Activated gamma-delta T cell treated with anti-CD3 and anti-CD28 coated beads, Interleukin-2, amount 50 U/mL, for 16 hours (primary cell): ENCODE measurements at regions not wholly inside any gene's neighbourhood (a gene's known extent, or its start where the extent isn't known, plus 50 kb on each side); places are given as distances from the start of the nearest gene placed in this dataset.
"Not testable (repeated sequence)": the region's sequence is repeated elsewhere in the genome, so short reads cannot be mapped to it uniquely, and the experiment has no call there.

ENCODE experiments used
- DNase-seq: peaks from one replicate; pipeline ENCODE4 v3.0.0-alpha.2; 2020; ENCODE audit warnings: low read depth

DNA sequence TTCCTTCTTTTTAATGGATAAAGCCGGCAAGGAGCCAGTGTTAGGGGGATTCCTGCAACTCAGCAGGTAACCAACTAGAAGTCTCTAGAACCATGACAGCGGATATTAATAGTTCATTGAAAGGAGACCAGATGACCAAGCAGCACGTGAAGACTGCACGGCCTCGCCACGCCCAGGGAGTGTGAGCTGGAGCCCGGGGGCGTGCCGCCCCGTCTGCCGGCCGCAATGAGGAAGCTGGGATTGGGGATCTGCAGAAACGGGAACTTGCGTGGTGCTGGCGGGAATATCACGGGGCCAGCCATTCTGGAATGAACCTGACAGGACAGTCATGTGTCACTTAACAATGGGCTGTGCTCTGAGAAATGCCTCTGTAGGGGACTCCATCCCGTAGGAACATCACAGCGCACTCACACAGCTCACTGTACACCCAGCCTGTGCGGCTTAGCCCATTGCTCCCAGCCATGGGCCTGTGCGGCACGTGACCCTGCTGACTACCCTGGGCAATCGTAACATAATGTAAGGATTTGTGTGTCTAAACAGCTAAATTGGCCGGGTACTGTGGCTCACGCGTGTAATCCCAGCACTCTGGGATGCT, 4092.8 kb upstream of the TPTE start:
- DNase-seq = not testable (repeated sequence)

GRCh38 chr21:6429924-6430323, 4091.5 kb upstream of the TPTE start:
- DNase-seq = not testable (repeated sequence)

DNA sequence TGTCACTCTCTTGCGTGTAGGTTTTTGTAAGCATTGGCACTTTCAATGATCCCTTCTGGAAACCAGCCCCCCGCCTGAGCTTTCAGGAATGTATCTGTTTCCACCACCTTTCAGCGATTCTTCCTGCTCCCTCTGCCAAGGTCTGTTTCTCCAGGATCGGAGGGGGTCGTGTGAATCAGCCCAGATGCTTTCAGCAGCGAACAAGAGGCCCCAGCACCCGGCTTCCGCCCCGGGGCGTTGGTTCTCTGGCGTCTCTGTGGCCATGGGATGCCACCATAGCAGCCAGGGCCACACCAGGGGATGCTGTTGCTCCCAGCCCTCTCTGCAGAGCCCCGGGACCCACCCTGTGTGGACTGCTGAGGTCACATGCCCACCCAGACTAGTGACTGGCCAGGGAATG, 4088.2 kb upstream of the TPTE start:
- DNase-seq = not testable (repeated sequence)

GRCh38 chr21:6436205-6436604, 4085.2 kb upstream of the TPTE start:
- DNase-seq = not testable (repeated sequence)

DNA sequence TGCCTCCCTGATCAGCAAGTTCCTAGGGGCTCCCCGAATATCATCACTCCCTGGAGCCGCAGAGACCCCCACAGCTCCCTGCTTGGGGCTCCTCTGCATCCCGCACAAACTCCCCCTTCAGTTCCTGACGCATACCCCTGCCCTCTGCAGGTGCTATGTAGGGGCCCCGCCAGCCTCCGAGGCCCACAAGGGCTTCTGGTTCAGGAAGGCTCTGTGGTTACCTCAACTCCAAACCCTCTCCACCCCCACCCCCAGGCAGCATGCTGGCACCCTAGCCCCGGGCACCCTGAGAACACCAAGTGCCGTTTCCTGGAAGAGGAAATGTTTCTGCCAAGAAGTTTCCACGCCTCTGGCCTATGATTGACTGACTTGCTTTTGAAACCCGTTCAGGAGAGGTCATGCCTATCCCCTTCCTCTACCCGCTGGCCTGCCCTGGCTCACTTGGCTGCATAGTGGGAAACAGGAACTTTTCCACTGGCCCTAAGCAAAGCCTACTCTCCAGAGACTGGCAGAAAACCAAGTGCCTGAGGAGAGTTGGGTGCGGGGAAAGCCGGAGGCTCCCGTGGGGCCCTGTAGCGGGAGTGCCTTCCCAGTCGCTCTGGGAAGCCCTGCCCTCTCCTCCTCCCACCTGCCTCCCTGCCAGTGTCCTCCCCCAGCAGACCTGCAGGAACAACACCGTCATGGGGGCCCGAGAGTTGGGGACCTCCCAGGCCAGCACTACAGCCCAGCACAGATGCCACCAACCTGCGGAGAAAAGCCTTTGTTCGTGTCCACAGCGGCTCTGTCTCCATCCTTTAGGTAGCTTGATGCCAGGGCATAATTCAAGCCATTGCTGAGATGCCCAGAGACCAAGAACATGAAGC, 4084.2 kb upstream of the TPTE start:
- DNase-seq = not testable (repeated sequence)

- DNase-seq = not testable (repeated sequence)
These were observed 4083.6 kb upstream of the TPTE start for GRCh38 chr21:6437834-6438187.

GRCh38 chr21:6439058-6439457, 4082.3 kb upstream of the TPTE start:
- DNase-seq = not testable (repeated sequence)

DNA sequence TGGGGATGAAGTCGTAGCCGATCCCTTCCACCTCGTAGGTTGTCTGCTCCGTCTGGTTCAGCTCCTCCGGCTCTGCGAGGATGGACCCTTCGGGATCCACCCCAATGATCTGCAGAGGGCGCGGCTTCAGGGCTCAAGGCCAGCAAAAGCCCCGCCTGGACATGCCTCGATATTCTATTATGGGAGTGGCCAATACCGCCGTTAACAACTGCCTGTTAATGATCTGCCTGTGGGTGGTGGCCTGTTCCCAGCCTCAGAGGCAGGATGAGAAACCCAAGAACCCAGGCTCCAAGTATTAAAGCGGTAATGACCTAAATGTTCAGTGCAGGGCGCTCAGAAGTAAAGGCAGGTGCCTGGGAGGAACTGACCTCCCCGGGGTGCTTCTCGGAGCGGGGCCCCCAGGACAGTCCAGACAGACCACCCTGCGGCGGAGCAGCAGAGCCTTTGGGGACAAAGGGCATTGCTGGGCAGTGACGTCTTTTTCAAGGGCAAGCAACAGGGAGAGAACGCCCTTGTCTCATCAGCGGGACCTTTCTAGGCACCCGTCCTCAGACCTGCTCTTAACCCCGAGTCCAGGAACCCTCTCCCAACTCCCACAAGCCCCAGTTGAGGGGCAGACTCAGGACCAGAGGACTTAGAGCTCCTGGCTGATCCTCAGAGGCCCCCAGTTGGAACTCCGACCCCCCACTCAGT, 4066.6 kb upstream of the TPTE start:
- DNase-seq = not testable (repeated sequence)

- not testable (repeated sequence) for DNase-seq
These were observed 4065.2 kb upstream of the TPTE start for GRCh38 chr21:6456011-6456661.

DNA sequence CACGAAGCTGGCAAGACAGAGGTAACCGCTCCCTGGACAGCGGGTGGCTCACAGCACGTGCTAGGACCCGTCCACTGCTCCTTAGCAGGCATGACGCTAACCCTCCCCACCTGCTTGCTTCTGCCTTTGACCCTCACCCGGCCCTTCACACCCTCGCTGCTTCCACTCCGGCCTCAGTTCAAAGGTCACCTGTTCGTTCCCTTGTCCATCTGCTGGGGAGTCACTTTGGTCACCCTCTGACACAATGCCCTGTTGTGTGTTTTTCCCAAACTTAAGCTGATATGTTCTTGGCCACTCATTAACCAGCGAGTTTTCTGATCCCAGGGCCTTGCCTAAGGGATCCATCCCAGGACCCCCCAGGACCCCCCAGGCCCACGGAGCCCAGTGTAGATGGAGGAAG, 4061.6 kb upstream of the TPTE start:
- not testable (repeated sequence) for DNase-seq

- DNase-seq = not testable (repeated sequence)
These were observed 4060.0 kb upstream of the TPTE start for GRCh38 chr21:6461358-6461757.

DNA sequence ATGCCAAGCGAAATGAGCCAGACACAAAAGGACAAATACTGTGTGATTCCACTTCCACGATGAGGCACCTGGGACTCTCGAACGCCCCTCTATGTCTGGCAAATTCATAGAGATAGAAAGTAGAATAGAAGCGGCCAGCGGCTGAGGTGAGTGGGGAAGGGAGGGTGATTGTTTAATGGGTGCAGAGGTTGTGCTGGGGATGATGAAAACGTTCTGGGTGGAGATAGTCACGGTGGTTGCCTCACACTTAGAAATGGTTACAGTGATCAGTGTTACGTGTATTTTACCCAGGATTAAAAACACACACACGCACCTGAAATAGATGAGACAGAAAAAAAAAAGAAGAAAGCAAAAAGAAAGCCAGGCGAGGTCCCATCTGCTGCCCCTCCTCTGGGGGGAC, 4057.0 kb upstream of the TPTE start:
- DNase-seq = not testable (repeated sequence)

DNA sequence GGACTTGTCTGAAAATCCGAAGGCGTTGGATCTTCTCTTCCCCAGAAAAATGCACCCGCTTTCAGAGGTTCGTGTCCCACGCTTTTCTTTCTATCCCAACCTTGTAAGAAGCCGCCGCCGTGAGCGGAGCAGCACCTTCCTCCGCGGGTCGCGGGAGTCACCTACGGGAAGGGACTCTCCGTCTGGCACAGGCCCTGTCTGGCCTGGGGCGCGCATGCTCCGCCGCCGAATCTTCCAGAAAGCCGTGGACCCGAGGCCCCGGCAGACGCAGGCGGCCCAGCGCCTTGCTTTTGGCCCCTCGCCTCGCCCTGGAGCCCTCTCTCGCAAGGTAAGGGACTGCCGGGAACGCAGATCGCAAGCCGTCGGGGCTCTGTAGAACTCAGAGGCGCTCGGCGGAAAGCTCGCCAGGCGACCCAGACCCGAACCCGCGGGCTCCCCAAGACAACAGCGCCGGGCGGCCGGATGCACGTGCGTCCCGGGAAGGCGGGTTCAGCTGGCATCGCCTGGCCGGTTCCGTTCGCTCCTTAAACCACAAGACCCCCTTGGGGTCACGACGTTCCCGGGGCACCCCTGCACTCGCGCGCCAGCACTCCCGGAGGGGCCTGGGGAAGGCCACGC, 4055.2 kb upstream of the TPTE start:
- not testable (repeated sequence) for DNase-seq

DNA sequence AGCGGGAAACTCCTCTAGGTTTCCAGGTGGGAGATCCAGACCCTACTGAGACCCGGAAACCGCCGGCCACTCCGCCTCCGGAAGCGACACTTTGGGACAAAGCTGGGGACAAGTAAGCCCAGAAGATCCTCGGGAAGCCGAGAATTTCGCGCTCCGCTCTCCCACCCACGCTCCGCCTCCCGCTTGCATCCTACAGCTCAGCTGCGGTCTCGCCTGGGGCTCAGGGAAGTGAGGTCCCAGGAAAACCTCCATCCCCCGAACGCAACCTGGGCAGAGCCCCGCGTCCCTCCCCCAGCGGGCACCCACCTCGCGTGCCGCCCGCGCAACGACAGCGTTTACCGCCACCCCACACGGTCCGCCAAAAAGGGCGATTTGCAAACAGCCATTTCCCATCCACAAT, 4054.7 kb upstream of the TPTE start:
- not testable (repeated sequence) for DNase-seq

- not testable (repeated sequence) for DNase-seq
These were observed 4054.1 kb upstream of the TPTE start for GRCh38 chr21:6467189-6467774.

DNA sequence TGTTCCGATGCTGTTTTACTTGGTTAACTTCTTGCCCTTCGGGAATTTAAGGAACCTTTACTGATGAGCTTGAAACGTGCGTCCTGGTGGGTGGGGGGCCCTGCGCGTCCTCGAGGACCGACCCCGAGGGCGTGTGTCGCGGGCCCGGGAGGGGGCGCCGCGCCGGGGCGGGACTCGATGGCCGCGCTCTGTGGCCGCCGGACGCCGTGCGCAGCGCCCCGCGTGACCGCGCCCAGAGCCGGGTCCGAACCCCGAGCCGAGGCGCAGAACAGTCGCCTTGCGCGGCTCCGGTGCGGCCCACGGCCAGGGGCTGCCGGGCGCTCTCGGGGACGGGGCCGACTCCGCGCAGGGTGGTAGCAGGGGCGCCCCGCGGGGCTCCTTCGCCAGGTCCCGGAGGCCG, 4053.5 kb upstream of the TPTE start:
- not testable (repeated sequence) for DNase-seq

- DNase-seq = not testable (repeated sequence)
These were observed 4053.0 kb upstream of the TPTE start for GRCh38 chr21:6468331-6468860.

DNA sequence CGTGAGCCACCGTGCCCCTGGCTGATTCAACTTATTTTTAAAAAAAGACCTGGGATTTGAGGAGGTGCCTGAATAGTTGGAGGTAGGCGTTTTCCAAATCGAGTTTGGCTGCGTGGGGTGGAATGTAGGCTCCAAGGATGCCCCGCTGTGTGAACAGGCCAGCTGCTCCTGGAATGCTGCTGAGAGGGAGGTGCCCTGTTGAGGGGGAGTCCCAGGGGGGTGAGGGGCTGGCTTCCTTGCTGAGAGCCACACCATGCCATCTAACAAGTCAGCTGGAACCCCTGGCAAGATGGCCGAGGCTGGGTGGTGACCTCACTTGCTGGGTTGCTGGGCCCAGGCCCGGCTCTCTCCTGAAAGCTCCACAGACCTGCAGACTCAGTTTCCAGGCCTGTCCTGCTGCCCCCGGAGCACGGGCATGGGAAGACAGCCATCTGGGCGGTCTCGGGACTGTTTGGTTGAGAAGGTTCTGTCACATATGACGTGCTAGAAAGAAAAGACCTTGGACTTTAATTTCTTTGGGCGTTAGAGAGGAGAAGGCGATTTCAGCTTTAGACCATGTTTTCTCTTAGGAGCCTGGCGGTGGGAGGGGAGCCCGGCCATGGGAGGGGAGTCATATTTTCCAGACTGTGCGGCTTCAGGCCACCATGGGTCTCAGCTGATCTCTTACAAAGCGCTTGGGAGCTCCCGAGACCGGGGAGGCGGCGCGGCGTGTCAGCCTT, 4047.0 kb upstream of the TPTE start:
- DNase-seq = not testable (repeated sequence)

DNA sequence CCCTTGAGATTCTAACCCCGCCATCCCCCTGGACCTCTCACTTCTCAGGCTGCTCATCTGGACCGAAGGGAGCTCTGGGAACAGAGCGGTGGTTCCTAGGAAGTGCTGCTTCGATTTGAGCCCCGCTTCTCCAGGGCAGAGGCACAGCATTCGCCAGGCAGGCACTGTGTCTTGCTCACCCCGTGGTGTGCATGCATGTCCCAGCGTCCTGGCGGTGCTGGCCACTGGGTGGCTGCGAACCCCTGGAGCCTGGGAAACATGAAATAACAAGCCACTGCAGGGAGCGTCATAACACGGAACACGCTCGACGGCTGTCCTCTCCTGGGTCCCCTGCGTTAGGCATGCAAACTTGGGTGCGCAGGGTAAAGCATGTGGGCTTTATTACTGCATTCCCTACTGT, 4040.3 kb upstream of the TPTE start:
- DNase-seq = not testable (repeated sequence)

DNA sequence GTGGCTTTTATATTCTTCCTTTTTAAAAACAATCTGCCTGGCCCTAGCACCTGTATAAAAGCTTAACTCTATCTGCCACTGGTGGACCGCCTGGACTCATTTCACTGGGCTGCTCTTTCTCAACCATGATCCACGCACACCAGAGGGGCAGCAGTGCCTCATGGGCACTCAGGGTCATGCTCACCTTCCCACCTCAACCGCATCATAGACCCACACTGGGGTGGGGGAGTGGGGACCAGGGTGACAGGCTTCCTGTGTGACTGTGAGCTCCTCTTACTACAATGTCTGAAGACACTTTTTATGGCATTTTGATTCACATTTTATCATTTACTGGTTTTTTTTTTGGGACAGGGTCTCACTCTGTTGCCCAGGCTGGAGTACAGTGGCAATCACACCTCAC, 4038.8 kb upstream of the TPTE start:
- not testable (repeated sequence) for DNase-seq

DNA sequence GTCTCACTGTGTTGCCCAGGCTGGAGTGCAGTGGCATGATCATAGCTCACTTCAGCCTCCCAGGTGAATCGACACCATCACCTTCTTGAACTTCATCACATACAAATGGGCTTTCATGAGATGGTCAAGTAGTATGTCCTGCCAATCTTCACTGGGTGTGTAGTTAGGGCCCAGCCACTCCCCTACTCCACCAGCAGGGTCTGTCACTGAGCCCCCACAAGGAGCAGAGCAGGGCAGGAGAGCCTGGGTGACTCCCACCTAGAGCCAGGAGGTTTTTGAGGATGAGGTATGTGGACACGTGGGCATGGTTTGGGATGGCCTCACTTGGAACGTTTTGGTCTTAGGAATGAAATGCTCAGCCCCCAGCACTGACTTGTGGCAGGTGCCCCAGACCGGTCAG, 4037.7 kb upstream of the TPTE start:
- not testable (repeated sequence) for DNase-seq
